ENCODE measurements at regions not wholly inside any gene's neighbourhood (a gene's known extent, or its start where the extent isn't known, plus 50 kb on each side); places are given as distances from the start of the nearest gene placed in this dataset.

DNA sequence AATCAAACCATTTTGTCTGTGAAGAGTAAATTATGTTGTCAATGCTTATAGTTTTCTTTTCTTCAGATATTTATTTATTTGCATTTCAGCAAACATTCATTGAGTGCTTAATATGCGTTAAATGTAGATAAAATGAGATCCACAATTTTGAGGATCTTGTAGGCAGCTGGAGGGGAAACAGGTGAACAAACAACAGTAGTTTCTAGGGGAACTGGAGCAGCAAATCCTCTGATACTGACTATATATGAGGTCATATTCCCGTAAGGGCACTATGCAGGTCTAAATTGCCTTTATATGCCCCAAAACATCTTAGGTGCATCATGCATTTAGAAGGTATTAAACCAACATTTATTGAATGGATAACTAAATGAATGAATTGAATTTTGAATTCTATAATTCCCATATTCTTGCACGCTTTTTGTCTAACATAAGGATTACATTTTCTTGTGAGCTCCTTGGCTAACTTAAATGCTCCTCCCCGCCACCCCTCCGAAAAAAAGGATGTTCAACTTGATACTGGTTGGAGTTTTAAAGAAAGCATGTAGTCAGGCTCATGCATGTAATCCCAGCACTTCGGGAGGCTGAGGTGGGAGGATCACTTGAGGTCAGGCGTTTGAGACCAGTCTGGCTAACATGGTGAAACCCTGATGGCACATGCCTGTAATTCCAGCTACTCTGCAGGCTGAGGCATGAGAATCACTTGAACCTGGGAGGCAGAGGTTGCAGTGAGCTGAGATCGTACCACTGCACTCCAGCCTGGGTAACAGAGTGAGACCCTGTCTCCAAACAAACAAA is 299.8 kb downstream of the TMEM38B start:
- no peak overlapping the region for H3K27ac ChIP-seq (ENCODE audit: low read depth in 1 of 2, low read length in 1 of 2)
- DNase-seq: no peak
- no peak overlapping the region for H3K4me3 ChIP-seq
- 91 to 95% methylated on average over 8 of the region's 8 CpGs for WGBS, 2 donors
- H3K9ac ChIP-seq (ENCODE audit: insufficient read depth in 1 of 2, low read length in 2 of 2): no peak overlapping the region
- TF ChIP-seq, protein P1, sequence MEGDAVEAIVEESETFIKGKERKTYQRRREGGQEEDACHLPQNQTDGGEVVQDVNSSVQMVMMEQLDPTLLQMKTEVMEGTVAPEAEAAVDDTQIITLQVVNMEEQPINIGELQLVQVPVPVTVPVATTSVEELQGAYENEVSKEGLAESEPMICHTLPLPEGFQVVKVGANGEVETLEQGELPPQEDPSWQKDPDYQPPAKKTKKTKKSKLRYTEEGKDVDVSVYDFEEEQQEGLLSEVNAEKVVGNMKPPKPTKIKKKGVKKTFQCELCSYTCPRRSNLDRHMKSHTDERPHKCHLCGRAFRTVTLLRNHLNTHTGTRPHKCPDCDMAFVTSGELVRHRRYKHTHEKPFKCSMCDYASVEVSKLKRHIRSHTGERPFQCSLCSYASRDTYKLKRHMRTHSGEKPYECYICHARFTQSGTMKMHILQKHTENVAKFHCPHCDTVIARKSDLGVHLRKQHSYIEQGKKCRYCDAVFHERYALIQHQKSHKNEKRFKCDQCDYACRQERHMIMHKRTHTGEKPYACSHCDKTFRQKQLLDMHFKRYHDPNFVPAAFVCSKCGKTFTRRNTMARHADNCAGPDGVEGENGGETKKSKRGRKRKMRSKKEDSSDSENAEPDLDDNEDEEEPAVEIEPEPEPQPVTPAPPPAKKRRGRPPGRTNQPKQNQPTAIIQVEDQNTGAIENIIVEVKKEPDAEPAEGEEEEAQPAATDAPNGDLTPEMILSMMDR (IDR thresholded peaks at IDR 0.05; ENCODE audit: control extremely low read depth, extremely low read depth): no peak
- no peaks in the 10 kb centered on the region for H3K27me3 ChIP-seq (ENCODE audit: control insufficient read depth in 3 of 3, insufficient read depth in 3 of 3, low read length in 2 of 3)
- no peaks in the 10 kb centered on the region for H3K36me3 ChIP-seq (ENCODE audit: control insufficient read depth in 4 of 4, insufficient read depth in 4 of 4, low read length in 4 of 4)
- ATAC-seq (ENCODE audit: insufficient read depth, low FRiP score): no peak
- H3K4me1 ChIP-seq (ENCODE audit: control insufficient read depth in 5 of 5, insufficient read depth in 5 of 5, low read length in 5 of 5): no peaks in the 10 kb centered on the region
- no peaks in the 10 kb centered on the region for H3K9me3 ChIP-seq (ENCODE audit: control insufficient read depth in 4 of 4, insufficient read depth in 3 of 4, low read length in 3 of 4)

DNA sequence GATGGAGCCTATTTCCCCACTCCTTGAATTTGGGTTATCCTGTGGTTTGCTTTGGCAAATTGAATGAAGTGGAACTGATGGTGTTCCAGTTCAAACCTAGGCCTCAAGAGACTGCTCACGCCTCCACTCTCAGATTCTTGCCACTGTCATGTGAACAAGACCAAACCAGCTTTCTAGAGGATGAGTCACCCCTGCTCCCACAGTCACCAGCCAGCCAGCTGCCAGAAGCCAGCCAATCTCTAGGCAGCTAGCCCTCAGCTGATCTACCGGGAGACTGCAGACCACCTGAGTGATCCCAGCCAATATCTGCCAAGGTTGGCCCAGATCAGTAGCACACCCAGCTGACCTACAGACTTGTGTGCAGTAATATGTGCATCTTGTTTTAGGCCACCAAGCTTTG is 300.6 kb downstream of the TMEM38B start:
- Histone ChIP-seq H3K27me3 (ENCODE audit: control insufficient read depth in 3 of 3, insufficient read depth in 3 of 3, low read length in 2 of 3) (no peaks in the 10 kb centered on the region), H3K9ac (ENCODE audit: insufficient read depth in 1 of 2, low read length in 2 of 2) (no peak overlapping the region), H3K4me3 (no peak overlapping the region), H3K4me1 (ENCODE audit: control insufficient read depth in 5 of 5, insufficient read depth in 5 of 5, low read length in 5 of 5) (no peaks in the 10 kb centered on the region), H3K9me3 (ENCODE audit: control insufficient read depth in 4 of 4, insufficient read depth in 3 of 4, low read length in 3 of 4) (no peaks in the 10 kb centered on the region), H3K27ac (ENCODE audit: low read depth in 1 of 2, low read length in 1 of 2) (no peak overlapping the region), H3K36me3 (ENCODE audit: control insufficient read depth in 4 of 4, insufficient read depth in 4 of 4, low read length in 4 of 4) (no peaks in the 10 kb centered on the region)
- WGBS, 2 donors: 68 to 93% methylated on average over 2 of the region's 2 CpGs
- DNase-seq (no peak), ATAC-seq (ENCODE audit: insufficient read depth, low FRiP score) (no peak)
- TF ChIP-seq, protein P1 (IDR thresholded peaks at IDR 0.05; ENCODE audit: control extremely low read depth, extremely low read depth): no peak

DNA sequence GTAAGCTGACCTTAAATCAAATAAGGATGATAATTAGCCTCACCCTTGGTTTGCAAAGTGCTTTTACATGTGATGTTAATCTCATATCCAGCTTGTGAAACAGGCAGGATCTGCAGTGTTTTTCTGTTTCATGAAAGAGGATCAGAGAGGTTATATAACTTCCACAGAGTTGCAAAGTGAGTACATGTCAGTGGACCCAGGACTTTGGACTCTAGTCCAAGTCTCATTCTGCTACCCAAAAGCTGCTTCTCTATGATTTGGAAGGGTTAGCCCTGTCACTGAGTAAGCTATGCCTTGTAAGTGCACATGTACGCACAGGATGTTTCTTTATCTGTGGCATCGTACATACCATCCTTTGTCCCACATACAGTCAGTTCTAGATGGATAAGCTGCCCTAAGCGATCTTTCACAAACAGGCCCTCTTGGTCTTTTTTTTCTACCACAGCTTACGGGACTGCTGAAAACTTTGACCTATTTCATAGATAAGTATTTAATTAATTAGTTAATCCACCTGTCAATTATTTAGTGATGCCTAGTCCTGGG is 322.9 kb downstream of the TMEM38B start:
- H3K4me1 ChIP-seq (ENCODE audit: control insufficient read depth in 5 of 5, insufficient read depth in 5 of 5, low read length in 5 of 5): peaks cover 0 to 23% (median 0%) of the 10 kb centered on the region in 5 donors
- H3K9me3 ChIP-seq (ENCODE audit: control insufficient read depth in 4 of 4, insufficient read depth in 3 of 4, low read length in 3 of 4): no peaks in the 10 kb centered on the region
- H3K27ac ChIP-seq (ENCODE audit: low read depth in 1 of 2, low read length in 1 of 2): no peak overlapping the region
- H3K36me3 ChIP-seq (ENCODE audit: control insufficient read depth in 4 of 4, insufficient read depth in 4 of 4, low read length in 4 of 4): no peaks in the 10 kb centered on the region
- no peak for ATAC-seq (ENCODE audit: insufficient read depth, low FRiP score)
- no peaks in the 10 kb centered on the region for H3K27me3 ChIP-seq (ENCODE audit: control insufficient read depth in 3 of 3, insufficient read depth in 3 of 3, low read length in 2 of 3)
- no peak overlapping the region for H3K9ac ChIP-seq (ENCODE audit: insufficient read depth in 1 of 2, low read length in 2 of 2)
- WGBS, 2 donors: 87 to 94% methylated on average over 4 of the region's 4 CpGs
- TF ChIP-seq, protein P1 (IDR thresholded peaks at IDR 0.05; ENCODE audit: control extremely low read depth, extremely low read depth): no peak
- DNase-seq: no peak
- no peak overlapping the region for H3K4me3 ChIP-seq
